ENCODE measurements at regions not wholly inside any gene's neighbourhood (a gene's known extent, or its start where the extent isn't known, plus 50 kb on each side); places are given as distances from the start of the nearest gene placed in this dataset.

GRCh38 chr6:23036406-23036983 is 467.1 kb downstream of the HDGFL1 start:
- POLR2A ChIA-PET (ENCODE audit: low non-redundant PET): no interaction called here

GRCh38 chr6:23040899-23041298 is 471.5 kb downstream of the HDGFL1 start:
- ChIA-PET POLR2A (ENCODE audit: low non-redundant PET) (no interaction called here), CTCF (interaction anchor here (0.6 kb wide), 1 partner anchor 379 kb away, joined by 3 read pairs; no protein-coding TSS in a partner anchor)
- DNase-seq (ENCODE audit: low spot score): no peak
- no peak for TF ChIP-seq CTCF (conservative IDR thresholded peaks at IDR 0.05; ENCODE audit: low read depth)
- no peak overlapping the region for H3K27ac ChIP-seq

More at GRCh38 chr6:23036406-23036983, 467.1 kb downstream of the HDGFL1 start:
- TF ChIP-seq CTCF (conservative IDR thresholded peaks at IDR 0.05; ENCODE audit: low read depth): no peak
- no peak overlapping the region for H3K27ac ChIP-seq
- CTCF ChIA-PET: no interaction called here
- DNase-seq (ENCODE audit: low spot score): no peak

GRCh38 chr6:23045280-23045679 is 475.9 kb downstream of the HDGFL1 start:
- ChIA-PET CTCF (no interaction called here), POLR2A (ENCODE audit: low non-redundant PET) (no interaction called here)
- no peak for TF ChIP-seq CTCF (conservative IDR thresholded peaks at IDR 0.05; ENCODE audit: low read depth)
- no peak overlapping the region for H3K27ac ChIP-seq
- DNase-seq (ENCODE audit: low spot score): no peak

GRCh38 chr6:23055523-23055922 is 486.2 kb downstream of the HDGFL1 start:
- DNase-seq (ENCODE audit: low spot score): no peak
- CTCF ChIA-PET: no interaction called here
- no peak for TF ChIP-seq CTCF (conservative IDR thresholded peaks at IDR 0.05; ENCODE audit: low read depth)
- no peak overlapping the region for H3K27ac ChIP-seq
- POLR2A ChIA-PET (ENCODE audit: low non-redundant PET): no interaction called here

GRCh38 chr6:23073821-23074220 is 504.5 kb downstream of the HDGFL1 start:
- CTCF ChIA-PET: no interaction called here
- POLR2A ChIA-PET (ENCODE audit: low non-redundant PET): no interaction called here
- TF ChIP-seq CTCF (conservative IDR thresholded peaks at IDR 0.05; ENCODE audit: low read depth): no peak
- H3K27ac ChIP-seq: no peak overlapping the region
- no peak for DNase-seq (ENCODE audit: low spot score)

GRCh38 chr6:23077772-23078171 is 508.4 kb downstream of the HDGFL1 start:
- CTCF ChIA-PET: no interaction called here
- no peak for DNase-seq (ENCODE audit: low spot score)
- H3K27ac ChIP-seq: no peak overlapping the region
- TF ChIP-seq CTCF (conservative IDR thresholded peaks at IDR 0.05; ENCODE audit: low read depth): no peak
- POLR2A ChIA-PET (ENCODE audit: low non-redundant PET): no interaction called here
